Eye (tissue), 1 donor: ENCODE measurements at regions not wholly inside any gene's neighbourhood (a gene's known extent, or its start where the extent isn't known, plus 50 kb on each side); places are given as distances from the start of the nearest gene placed in this dataset.

Source experiments
- DNase-seq: peaks from one replicate; pipeline ENCODE4 v3.0.0-alpha.2; 2015

- no peak for DNase-seq
Measured at GRCh38 chr9:120107138-120107537, 472.8 kb downstream of the CDK5RAP2 start.

- no peak for DNase-seq
Measured at GRCh38 chr9:120104771-120105170, 475.2 kb downstream of the CDK5RAP2 start.

- no peak for DNase-seq
Measured at GRCh38 chr9:120100595-120100994, 479.4 kb downstream of the CDK5RAP2 start.

- DNase-seq: no peak
Measured at GRCh38 chr9:120099065-120099464, 480.9 kb downstream of the CDK5RAP2 start.

- DNase-seq: no peak
Measured at GRCh38 chr9:120098584-120098983, 481.4 kb downstream of the CDK5RAP2 start.

GRCh38 chr9:120091206-120091605 is 488.8 kb downstream of the CDK5RAP2 start:
- no peak for DNase-seq

GRCh38 chr9:120080849-120081248 is 499.1 kb downstream of the CDK5RAP2 start:
- peak; percentile 85 for DNase-seq

- no peak for DNase-seq
Measured at GRCh38 chr9:120078112-120078511, 501.9 kb downstream of the CDK5RAP2 start.

GRCh38 chr9:120071760-120072159 is 508.2 kb downstream of the CDK5RAP2 start:
- DNase-seq: no peak

- no peak for DNase-seq
Measured at GRCh38 chr9:120066315-120066714, 513.7 kb downstream of the CDK5RAP2 start.

GRCh38 chr9:120065151-120065550 is 514.8 kb downstream of the CDK5RAP2 start:
- DNase-seq: no peak

- DNase-seq: peak; percentile 43
Measured at GRCh38 chr9:120045011-120045410, 535.0 kb downstream of the CDK5RAP2 start.

- no peak for DNase-seq
Measured at GRCh38 chr9:120043448-120043847, 536.5 kb downstream of the CDK5RAP2 start.

GRCh38 chr9:120040896-120041295 is 539.1 kb downstream of the CDK5RAP2 start:
- DNase-seq: no peak

GRCh38 chr9:120038342-120038741 is 541.6 kb downstream of the CDK5RAP2 start:
- DNase-seq: no peak

GRCh38 chr9:120032639-120033038 is 547.3 kb downstream of the CDK5RAP2 start:
- no peak for DNase-seq

- no peak for DNase-seq
Measured at GRCh38 chr9:120030847-120031246, 549.1 kb downstream of the CDK5RAP2 start.

GRCh38 chr9:120018550-120018949 is 561.4 kb downstream of the CDK5RAP2 start:
- no peak for DNase-seq

GRCh38 chr9:120018037-120018436 is 561.9 kb downstream of the CDK5RAP2 start:
- no peak for DNase-seq

GRCh38 chr9:120016231-120016630 is 563.7 kb downstream of the CDK5RAP2 start:
- no peak for DNase-seq

GRCh38 chr9:120014796-120015195 is 565.2 kb downstream of the CDK5RAP2 start:
- no peak for DNase-seq

GRCh38 chr9:120009856-120010255 is 570.1 kb downstream of the CDK5RAP2 start:
- no peak for DNase-seq

- DNase-seq: no peak
Measured at GRCh38 chr9:120001536-120001935, 578.4 kb downstream of the CDK5RAP2 start.

- DNase-seq: peak; percentile 2
Measured at GRCh38 chr9:119998614-119999013, 581.4 kb downstream of the CDK5RAP2 start.

GRCh38 chr9:119991797-119992196 is 588.2 kb downstream of the CDK5RAP2 start:
- DNase-seq: no peak

- peak; percentile 5 for DNase-seq
Measured at GRCh38 chr9:119986713-119987112, 593.3 kb downstream of the CDK5RAP2 start.
